SK-N-SH treated with all-trans-retinoic acid at 6 μM for 48 hours (cell line): ENCODE measurements at regions not wholly inside any gene's neighbourhood (a gene's known extent, or its start where the extent isn't known, plus 50 kb on each side); places are given as distances from the start of the nearest gene placed in this dataset.

Experiments
- ATAC-seq: fragments of 200-7000 bp; cut with Tn5 transposase; 3 replicates; pipeline ENCODE4 v1.9.1; 2020; ENCODE audit warnings: mild to moderate bottlenecking, moderate library complexity
- ARNTL ChIP-seq: fragments of 450-650 bp; formaldehyde crosslinking; IDR thresholded peaks from 2 replicates; pipeline ENCODE4 v1.5.0; 2020; ENCODE audit warnings: low read depth, mild to moderate bottlenecking, moderate library complexity, borderline replicate concordance
- BACH2 ChIP-seq: fragments of 250-450 bp; sonication (Bioruptor Pico); IDR thresholded peaks from 2 replicates; pipeline ENCODE4 v1.9.0; 2021; ENCODE audit warnings: mild to moderate bottlenecking, borderline replicate concordance
- GLIS3 ChIP-seq: fragments of 250-450 bp; sonication (Bioruptor Pico); IDR thresholded peaks from 2 replicates; pipeline ENCODE4 v1.5.0; 2020; ENCODE audit warnings: mild to moderate bottlenecking, moderate library complexity
- ISL1 ChIP-seq: fragments of 250-450 bp; sonication (Bioruptor Pico); IDR thresholded peaks from 2 replicates; pipeline ENCODE4 v2.1.2; 2022; ENCODE audit warnings: mild to moderate bottlenecking, moderate library complexity
- RARB ChIP-seq: fragments of 250-450 bp; sonication (Bioruptor Pico); IDR thresholded peaks from 2 replicates; pipeline ENCODE4 v1.8.0; 2021; ENCODE audit warnings: mild to moderate bottlenecking, moderate library complexity
- SNAI2 ChIP-seq: fragments of 250-450 bp; sonication (Bioruptor Pico); IDR thresholded peaks from 2 replicates; pipeline ENCODE4 v1.5.0; 2020; ENCODE audit warnings: mild to moderate bottlenecking, moderate library complexity
- TCF4 ChIP-seq: fragments of 250-450 bp; sonication (Bioruptor Pico); IDR thresholded peaks from 2 replicates; pipeline ENCODE4 v1.8.0; 2021; ENCODE audit warnings: mild to moderate bottlenecking, moderate library complexity, borderline replicate concordance
- TOX ChIP-seq: fragments of 250-450 bp; sonication (Bioruptor Pico); IDR thresholded peaks from 2 replicates; pipeline ENCODE4 v1.8.0; 2021; ENCODE audit warnings: mild to moderate bottlenecking, moderate library complexity, borderline replicate concordance
- ZC3H10 ChIP-seq: fragments of 250-450 bp; sonication (Bioruptor Pico); IDR thresholded peaks from 2 replicates; pipeline ENCODE4 v1.5.1; 2021; ENCODE audit warnings: mild to moderate bottlenecking, moderate library complexity
- ZFP3 ChIP-seq: fragments of 250-450 bp; sonication (Bioruptor Pico); IDR thresholded peaks from 2 replicates; pipeline ENCODE4 v1.5.0; 2020; ENCODE audit warnings: mild to moderate bottlenecking, moderate library complexity
- ZFP30 ChIP-seq: fragments of 450-650 bp; formaldehyde crosslinking; IDR thresholded peaks from 2 replicates; pipeline ENCODE4 v1.5.0; 2022; ENCODE audit warnings: mild to moderate bottlenecking, moderate library complexity
- ZNF565 ChIP-seq: fragments of 450-650 bp; formaldehyde crosslinking; conservative IDR thresholded peaks from 2 replicates; pipeline ENCODE4 v1.5.0; 2020; ENCODE audit warnings: low read depth, mild to moderate bottlenecking, moderate library complexity
- ZNF70 ChIP-seq: fragments of 450-650 bp; formaldehyde crosslinking; IDR thresholded peaks from 2 replicates; pipeline ENCODE4 v1.5.0; 2020; ENCODE audit warnings: mild to moderate bottlenecking, moderate library complexity
- ZNF8 ChIP-seq: fragments of 450-650 bp; formaldehyde crosslinking; IDR thresholded peaks from 2 replicates; pipeline ENCODE4 v1.5.0; 2020; ENCODE audit warnings: mild to moderate bottlenecking, moderate library complexity
- TF ChIP-seq, protein P1 (sequence below): fragments of 250-450 bp; sonication (Bioruptor Pico); IDR thresholded peaks from 2 replicates; pipeline ENCODE4 v1.5.1; 2020; ENCODE audit warnings: low read depth, mild to moderate bottlenecking, moderate library complexity
- TF ChIP-seq, protein P2 (sequence below): fragments of 250-450 bp; sonication (Bioruptor Pico); IDR thresholded peaks from 2 replicates; pipeline ENCODE4 v1.8.0; 2020; ENCODE audit warnings: mild to moderate bottlenecking, moderate library complexity, borderline replicate concordance
- TF ChIP-seq, protein P3 (sequence below): fragments of 250-450 bp; sonication (Bioruptor Pico); IDR thresholded peaks from 2 replicates; pipeline ENCODE4 v1.8.0; 2021; ENCODE audit warnings: low read depth, mild to moderate bottlenecking, moderate library complexity, borderline replicate concordance
- TF ChIP-seq, protein P4 (sequence below): fragments of 250-450 bp; sonication (Bioruptor Pico); IDR thresholded peaks from 2 replicates; pipeline ENCODE4 v1.5.0; 2020; ENCODE audit warnings: mild to moderate bottlenecking, moderate library complexity

GRCh38 chr2:193810533-193810932 is 1615.8 kb upstream of the TMEFF2 start:
- peak; percentile 53; the same call in 2 of the 3 replicates for ATAC-seq
- TF ChIP-seq, protein P1, sequence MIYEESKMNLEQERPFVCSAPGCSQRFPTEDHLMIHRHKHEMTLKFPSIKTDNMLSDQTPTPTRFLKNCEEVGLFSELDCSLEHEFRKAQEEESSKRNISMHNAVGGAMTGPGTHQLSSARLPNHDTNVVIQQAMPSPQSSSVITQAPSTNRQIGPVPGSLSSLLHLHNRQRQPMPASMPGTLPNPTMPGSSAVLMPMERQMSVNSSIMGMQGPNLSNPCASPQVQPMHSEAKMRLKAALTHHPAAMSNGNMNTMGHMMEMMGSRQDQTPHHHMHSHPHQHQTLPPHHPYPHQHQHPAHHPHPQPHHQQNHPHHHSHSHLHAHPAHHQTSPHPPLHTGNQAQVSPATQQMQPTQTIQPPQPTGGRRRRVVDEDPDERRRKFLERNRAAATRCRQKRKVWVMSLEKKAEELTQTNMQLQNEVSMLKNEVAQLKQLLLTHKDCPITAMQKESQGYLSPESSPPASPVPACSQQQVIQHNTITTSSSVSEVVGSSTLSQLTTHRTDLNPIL (CRISPR knock-in tag): no peak
- TF ChIP-seq ISL1 (CRISPR knock-in tag) (peak; percentile 46), ZC3H10 (CRISPR knock-in tag) (no peak), ZNF565 (no peak), TOX (CRISPR knock-in tag) (no peak), TCF4 (CRISPR knock-in tag) (no peak)
- TF ChIP-seq, protein P2, sequence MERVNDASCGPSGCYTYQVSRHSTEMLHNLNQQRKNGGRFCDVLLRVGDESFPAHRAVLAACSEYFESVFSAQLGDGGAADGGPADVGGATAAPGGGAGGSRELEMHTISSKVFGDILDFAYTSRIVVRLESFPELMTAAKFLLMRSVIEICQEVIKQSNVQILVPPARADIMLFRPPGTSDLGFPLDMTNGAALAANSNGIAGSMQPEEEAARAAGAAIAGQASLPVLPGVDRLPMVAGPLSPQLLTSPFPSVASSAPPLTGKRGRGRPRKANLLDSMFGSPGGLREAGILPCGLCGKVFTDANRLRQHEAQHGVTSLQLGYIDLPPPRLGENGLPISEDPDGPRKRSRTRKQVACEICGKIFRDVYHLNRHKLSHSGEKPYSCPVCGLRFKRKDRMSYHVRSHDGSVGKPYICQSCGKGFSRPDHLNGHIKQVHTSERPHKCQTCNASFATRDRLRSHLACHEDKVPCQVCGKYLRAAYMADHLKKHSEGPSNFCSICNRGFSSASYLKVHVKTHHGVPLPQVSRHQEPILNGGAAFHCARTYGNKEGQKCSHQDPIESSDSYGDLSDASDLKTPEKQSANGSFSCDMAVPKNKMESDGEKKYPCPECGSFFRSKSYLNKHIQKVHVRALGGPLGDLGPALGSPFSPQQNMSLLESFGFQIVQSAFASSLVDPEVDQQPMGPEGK (CRISPR knock-in tag): no peak
- TF ChIP-seq, protein P3, sequence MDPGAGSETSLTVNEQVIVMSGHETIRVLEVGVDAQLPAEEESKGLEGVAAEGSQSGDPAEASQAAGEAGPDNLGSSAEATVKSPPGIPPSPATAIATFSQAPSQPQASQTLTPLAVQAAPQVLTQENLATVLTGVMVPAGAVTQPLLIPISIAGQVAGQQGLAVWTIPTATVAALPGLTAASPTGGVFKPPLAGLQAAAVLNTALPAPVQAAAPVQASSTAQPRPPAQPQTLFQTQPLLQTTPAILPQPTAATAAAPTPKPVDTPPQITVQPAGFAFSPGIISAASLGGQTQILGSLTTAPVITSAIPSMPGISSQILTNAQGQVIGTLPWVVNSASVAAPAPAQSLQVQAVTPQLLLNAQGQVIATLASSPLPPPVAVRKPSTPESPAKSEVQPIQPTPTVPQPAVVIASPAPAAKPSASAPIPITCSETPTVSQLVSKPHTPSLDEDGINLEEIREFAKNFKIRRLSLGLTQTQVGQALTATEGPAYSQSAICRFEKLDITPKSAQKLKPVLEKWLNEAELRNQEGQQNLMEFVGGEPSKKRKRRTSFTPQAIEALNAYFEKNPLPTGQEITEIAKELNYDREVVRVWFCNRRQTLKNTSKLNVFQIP (CRISPR knock-in tag): no peak

DNA sequence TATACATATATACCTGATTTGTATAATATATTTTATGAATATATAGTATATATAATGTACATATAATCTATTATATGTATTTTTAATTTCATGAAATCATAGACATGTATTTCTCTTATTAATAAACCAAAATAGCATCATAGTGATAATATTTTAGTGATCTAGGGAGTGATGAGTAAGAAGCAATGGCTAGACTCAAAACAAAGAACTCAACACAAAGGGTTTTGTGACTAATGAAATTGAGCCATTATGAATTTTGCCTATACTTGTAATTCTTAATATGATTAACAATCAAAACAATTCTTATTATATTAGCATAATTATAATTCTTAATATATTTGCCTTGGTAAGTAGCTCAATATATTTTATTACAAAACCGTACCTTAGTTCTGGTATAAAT is 1614.1 kb upstream of the TMEFF2 start:
- TF ChIP-seq, protein P3 (CRISPR knock-in tag): no peak
- TF ChIP-seq ISL1 (CRISPR knock-in tag): no peak
- no peak for TF ChIP-seq GLIS3
- no peak for TF ChIP-seq TOX (CRISPR knock-in tag)
- TF ChIP-seq ARNTL: no peak
- TF ChIP-seq, protein P4, sequence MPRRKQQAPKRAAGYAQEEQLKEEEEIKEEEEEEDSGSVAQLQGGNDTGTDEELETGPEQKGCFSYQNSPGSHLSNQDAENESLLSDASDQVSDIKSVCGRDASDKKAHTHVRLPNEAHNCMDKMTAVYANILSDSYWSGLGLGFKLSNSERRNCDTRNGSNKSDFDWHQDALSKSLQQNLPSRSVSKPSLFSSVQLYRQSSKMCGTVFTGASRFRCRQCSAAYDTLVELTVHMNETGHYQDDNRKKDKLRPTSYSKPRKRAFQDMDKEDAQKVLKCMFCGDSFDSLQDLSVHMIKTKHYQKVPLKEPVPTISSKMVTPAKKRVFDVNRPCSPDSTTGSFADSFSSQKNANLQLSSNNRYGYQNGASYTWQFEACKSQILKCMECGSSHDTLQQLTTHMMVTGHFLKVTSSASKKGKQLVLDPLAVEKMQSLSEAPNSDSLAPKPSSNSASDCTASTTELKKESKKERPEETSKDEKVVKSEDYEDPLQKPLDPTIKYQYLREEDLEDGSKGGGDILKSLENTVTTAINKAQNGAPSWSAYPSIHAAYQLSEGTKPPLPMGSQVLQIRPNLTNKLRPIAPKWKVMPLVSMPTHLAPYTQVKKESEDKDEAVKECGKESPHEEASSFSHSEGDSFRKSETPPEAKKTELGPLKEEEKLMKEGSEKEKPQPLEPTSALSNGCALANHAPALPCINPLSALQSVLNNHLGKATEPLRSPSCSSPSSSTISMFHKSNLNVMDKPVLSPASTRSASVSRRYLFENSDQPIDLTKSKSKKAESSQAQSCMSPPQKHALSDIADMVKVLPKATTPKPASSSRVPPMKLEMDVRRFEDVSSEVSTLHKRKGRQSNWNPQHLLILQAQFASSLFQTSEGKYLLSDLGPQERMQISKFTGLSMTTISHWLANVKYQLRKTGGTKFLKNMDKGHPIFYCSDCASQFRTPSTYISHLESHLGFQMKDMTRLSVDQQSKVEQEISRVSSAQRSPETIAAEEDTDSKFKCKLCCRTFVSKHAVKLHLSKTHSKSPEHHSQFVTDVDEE (CRISPR knock-in tag): no peak
- TF ChIP-seq, protein P1 (CRISPR knock-in tag): no peak
- TF ChIP-seq ZC3H10 (CRISPR knock-in tag): no peak
- TF ChIP-seq TCF4 (CRISPR knock-in tag): no peak
- no peak for TF ChIP-seq SNAI2
- no peak for TF ChIP-seq ZFP30 (CRISPR knock-in tag)
- TF ChIP-seq ZNF8 (CRISPR knock-in tag): no peak
- no peak for TF ChIP-seq ZNF565
- TF ChIP-seq RARB (CRISPR knock-in tag): no peak
- TF ChIP-seq BACH2 (CRISPR knock-in tag): no peak
- no peak for TF ChIP-seq ZNF70 (CRISPR knock-in tag)
- no peak for TF ChIP-seq ZFP3 (CRISPR knock-in tag)
- no peak for ATAC-seq

DNA sequence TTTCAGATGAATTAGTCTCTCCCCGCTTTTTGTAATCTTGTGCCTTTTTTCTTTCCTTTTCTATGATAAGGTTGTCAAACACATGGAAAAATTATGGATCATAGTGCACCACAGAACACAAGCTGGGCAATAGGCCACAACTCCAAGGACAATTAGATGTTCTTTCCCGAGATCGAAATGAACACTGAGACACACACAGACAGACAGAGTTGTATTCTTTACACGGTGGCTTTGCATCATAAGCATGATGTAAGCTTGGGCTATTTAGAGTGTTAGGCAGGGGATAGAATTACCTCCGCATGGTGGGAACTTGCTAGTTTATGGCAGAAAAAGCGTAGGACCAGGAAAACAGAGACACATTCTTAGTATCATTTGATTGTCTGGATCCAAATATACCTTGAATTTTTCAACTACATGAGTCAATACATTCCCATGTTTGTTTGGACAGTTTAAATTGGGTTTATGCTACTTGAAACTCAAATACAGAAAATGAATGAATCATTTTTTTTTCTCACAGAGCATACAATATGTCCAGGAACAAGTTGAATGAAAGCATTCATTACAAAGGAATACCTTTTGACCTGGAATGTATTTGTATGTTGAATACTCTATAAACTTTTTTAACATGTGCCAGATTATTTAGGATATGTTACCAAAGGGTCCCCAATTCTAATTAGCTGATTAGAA is 1611.5 kb upstream of the TMEFF2 start:
- no peak for ATAC-seq

More for the DNA sequence above, 1611.5 kb upstream of the TMEFF2 start:
- TF ChIP-seq, protein P3 (CRISPR knock-in tag): no peak
- no peak for TF ChIP-seq TCF4 (CRISPR knock-in tag)
